BE2C (cell line): ENCODE measurements at regions not wholly inside any gene's neighbourhood (a gene's known extent, or its start where the extent isn't known, plus 50 kb on each side); places are given as distances from the start of the nearest gene placed in this dataset.

Experiments used
- DNase-seq: peaks from one replicate; pipeline ENCODE4 v3.0.0-alpha.2; 2020
- H3K27me3 ChIP-seq: fragments of 250-450 bp; sonication (Bioruptor Pico); 2 replicates; pipeline ENCODE4 v1.5.1; 2020; ENCODE audit warnings: mild to moderate bottlenecking
- H3K36me3 ChIP-seq: fragments of 250-450 bp; sonication (Bioruptor Pico); 2 replicates; pipeline ENCODE4 v1.5.1; 2020; ENCODE audit warnings: mild to moderate bottlenecking
- H3K4me1 ChIP-seq: fragments of 250-450 bp; sonication (Bioruptor Pico); 2 replicates; pipeline ENCODE4 v1.5.1; 2020
- H3K4me3 ChIP-seq: 2 replicates; pipeline ENCODE4 v1.5.1; 2011; ENCODE audit warnings: low read depth, low read length
- H3K9me3 ChIP-seq: fragments of 250-450 bp; sonication (Bioruptor Pico); 2 replicates; pipeline ENCODE4 v1.5.1; 2020
- TF ChIP-seq, protein P1 (sequence below): IDR thresholded peaks from 2 replicates; pipeline ENCODE4 v1.5.1; 2012; ENCODE audit warnings: mild to moderate bottlenecking, low read depth, low read length

DNA sequence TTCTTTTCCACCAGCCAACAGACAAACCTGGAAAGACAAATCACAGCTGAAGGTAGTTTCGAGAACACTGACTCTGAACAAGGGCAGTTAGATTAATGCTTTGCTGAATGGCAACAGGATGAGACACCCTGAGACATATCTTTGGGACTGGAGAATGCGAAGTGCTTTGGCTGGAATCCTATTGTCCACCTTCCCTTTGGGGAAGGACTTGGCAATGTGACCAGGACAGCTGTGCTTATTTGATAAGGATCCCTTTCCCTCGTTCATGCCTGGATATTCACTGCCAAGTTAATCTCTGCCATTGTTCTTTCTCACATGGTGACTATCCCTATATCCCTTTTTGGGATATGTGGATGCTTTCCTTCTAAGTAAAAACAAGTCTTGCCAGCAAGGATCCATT, 537.1 kb upstream of the SEL1L start:
- no peak for DNase-seq
- H3K4me3 ChIP-seq, result no peak overlapping the region
- H3K27me3 ChIP-seq, result no peaks in the 10 kb centered on the region
- no peaks in the 10 kb centered on the region for H3K36me3 ChIP-seq
- H3K4me1 ChIP-seq, result no peaks in the 10 kb centered on the region
- H3K9me3 ChIP-seq, result no peaks in the 10 kb centered on the region
- TF ChIP-seq, protein P1, sequence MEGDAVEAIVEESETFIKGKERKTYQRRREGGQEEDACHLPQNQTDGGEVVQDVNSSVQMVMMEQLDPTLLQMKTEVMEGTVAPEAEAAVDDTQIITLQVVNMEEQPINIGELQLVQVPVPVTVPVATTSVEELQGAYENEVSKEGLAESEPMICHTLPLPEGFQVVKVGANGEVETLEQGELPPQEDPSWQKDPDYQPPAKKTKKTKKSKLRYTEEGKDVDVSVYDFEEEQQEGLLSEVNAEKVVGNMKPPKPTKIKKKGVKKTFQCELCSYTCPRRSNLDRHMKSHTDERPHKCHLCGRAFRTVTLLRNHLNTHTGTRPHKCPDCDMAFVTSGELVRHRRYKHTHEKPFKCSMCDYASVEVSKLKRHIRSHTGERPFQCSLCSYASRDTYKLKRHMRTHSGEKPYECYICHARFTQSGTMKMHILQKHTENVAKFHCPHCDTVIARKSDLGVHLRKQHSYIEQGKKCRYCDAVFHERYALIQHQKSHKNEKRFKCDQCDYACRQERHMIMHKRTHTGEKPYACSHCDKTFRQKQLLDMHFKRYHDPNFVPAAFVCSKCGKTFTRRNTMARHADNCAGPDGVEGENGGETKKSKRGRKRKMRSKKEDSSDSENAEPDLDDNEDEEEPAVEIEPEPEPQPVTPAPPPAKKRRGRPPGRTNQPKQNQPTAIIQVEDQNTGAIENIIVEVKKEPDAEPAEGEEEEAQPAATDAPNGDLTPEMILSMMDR, result no peak

GRCh38 chr14:82073547-82073946, 539.9 kb upstream of the SEL1L start:
- no peak for DNase-seq
- TF ChIP-seq, protein P1, result no peak
- no peaks in the 10 kb centered on the region for H3K4me1 ChIP-seq
- H3K9me3 ChIP-seq, result no peaks in the 10 kb centered on the region
- H3K27me3 ChIP-seq, result no peaks in the 10 kb centered on the region
- no peak overlapping the region for H3K4me3 ChIP-seq
- H3K36me3 ChIP-seq, result no peaks in the 10 kb centered on the region

GRCh38 chr14:82075566-82075965, 541.9 kb upstream of the SEL1L start:
- H3K27me3 ChIP-seq, result no peaks in the 10 kb centered on the region
- no peaks in the 10 kb centered on the region for H3K4me1 ChIP-seq
- no peak for DNase-seq
- no peak overlapping the region for H3K4me3 ChIP-seq
- H3K9me3 ChIP-seq, result no peaks in the 10 kb centered on the region
- H3K36me3 ChIP-seq, result no peaks in the 10 kb centered on the region
- TF ChIP-seq, protein P1, result no peak

- no peaks in the 10 kb centered on the region for H3K36me3 ChIP-seq
- TF ChIP-seq, protein P1, result no peak
- H3K9me3 ChIP-seq, result no peaks in the 10 kb centered on the region
- H3K4me1 ChIP-seq, result no peaks in the 10 kb centered on the region
- DNase-seq, result no peak
- H3K27me3 ChIP-seq, result no peaks in the 10 kb centered on the region
- no peak overlapping the region for H3K4me3 ChIP-seq
Observed at GRCh38 chr14:82079553-82079952, 545.9 kb upstream of the SEL1L start.

DNA sequence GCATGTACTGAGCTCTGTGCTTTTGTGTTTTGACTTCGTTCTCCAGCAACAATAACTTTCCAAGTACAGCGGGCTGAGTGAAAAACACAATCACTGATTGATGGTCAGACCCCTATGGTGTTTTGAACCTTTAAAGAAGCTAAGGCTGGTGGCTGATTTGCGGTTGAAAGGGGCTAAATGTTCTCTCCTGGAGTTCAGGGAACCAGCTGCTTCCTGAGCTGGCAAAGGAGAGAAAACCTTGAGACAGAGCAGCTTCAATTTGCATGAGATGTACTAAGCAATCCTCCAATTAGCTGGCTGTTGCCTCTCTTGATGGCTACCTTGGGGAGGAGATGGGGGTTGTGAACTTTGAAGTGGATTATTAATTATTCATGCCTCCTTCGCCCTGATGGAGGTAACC, 546.7 kb upstream of the SEL1L start:
- TF ChIP-seq, protein P1, result no peak
- no peak overlapping the region for H3K4me3 ChIP-seq
- H3K4me1 ChIP-seq, result no peaks in the 10 kb centered on the region

DNA sequence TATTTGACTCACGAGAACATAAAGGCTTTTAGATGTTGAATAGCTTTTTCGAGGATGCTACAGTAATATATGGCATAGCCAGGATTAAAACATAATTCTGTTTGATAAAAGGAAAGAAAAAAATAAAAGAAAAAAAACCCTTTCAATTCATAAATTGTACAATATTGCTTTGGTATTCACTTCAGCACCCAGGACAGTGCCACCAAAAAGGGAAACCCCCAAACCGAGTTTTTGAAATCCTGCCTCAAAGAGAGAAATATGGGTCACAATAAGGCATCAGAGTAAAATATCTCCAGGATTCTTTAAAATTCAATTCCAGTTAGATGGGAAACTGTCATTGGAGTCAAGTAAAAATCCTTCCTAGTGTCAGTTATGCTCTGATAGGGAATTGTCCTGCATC, 551.2 kb upstream of the SEL1L start:
- no peaks in the 10 kb centered on the region for H3K4me1 ChIP-seq
- DNase-seq, result no peak
- H3K9me3 ChIP-seq, result no peaks in the 10 kb centered on the region
- H3K27me3 ChIP-seq, result no peaks in the 10 kb centered on the region
- H3K4me3 ChIP-seq, result no peak overlapping the region
- H3K36me3 ChIP-seq, result no peaks in the 10 kb centered on the region
- TF ChIP-seq, protein P1, result no peak

More for the DNA sequence above, 546.7 kb upstream of the SEL1L start:
- no peak for DNase-seq
- Histone ChIP-seq H3K9me3 (no peaks in the 10 kb centered on the region), H3K27me3 (no peaks in the 10 kb centered on the region), H3K36me3 (no peaks in the 10 kb centered on the region)
